HG03460 (cell line): ENCODE measurements at regions not wholly inside any gene's neighbourhood (a gene's known extent, or its start where the extent isn't known, plus 50 kb on each side); places are given as distances from the start of the nearest gene placed in this dataset.
"Not testable (repeated sequence)": the region's sequence is repeated elsewhere in the genome, so short reads cannot be mapped to it uniquely, and the experiment has no call there.

Source experiments
- ATAC-seq: cut with Tn5 transposase; IDR thresholded peaks from one replicate; pipeline ENCODE4 v1.9.1; 2021; ENCODE audit not compliant: unreplicated experiment

DNA sequence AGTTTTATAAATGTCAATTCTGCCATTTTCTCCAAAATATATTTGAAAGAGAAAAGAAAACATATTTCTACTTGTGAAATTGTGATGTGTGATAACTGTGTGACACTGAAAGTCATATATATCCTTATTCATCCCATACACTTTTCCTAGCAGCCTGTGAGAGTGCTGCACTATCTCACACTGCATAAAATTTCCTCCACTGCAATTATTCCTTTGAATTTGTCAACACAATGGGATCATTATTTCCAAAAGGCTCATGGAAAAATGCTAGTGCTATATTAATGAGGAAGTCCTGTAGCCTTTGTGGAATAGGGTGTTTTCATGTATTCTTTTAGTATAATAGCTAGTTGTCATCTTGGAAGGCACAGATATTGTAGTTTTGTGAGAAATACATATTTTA lies 504.1 kb downstream of the RPL10L start:
- ATAC-seq, result no peak

- no peak for ATAC-seq
Measured at GRCh38 chr14:46147024-46147423, 504.6 kb downstream of the RPL10L start.

- ATAC-seq, result no peak
Measured at GRCh38 chr14:46140445-46140844, 511.1 kb downstream of the RPL10L start.

DNA sequence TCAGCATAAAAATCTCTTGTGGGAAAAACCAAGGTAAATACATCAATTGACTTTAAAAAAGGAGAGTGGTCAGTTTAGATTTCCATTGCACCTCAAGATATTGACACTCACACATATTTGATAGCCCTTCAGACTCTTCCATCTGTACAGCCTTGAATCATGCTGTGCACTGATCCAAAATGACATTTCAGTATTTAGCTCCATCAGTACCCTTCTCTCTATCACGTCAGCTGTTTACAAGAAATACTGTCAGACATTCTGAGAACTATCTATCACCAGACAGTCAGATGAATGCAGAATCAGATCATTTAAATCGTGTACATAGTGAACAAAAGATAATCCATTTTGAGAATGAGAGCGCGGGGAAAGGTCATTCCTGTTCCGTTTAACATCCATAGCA lies 511.9 kb downstream of the RPL10L start:
- ATAC-seq, result no peak

DNA sequence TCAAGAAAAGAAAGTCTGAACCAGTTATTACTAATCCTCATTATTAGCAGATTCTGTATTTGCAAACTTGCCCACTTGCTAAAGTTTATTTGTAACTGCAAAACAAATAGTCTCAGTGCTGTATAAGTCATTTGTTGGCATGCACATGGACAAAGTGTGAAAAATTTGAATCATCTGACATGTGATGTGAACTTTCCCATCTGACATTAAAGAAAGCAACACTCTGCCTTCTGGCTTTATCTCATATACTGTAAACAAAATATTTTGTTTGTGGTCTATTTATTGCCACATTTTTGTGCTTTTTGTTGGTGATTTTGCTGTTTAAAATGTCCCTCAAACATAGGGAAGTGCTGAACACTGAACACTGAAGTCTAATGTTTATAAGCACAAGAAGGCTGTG lies 513.8 kb downstream of the RPL10L start:
- no peak for ATAC-seq

DNA sequence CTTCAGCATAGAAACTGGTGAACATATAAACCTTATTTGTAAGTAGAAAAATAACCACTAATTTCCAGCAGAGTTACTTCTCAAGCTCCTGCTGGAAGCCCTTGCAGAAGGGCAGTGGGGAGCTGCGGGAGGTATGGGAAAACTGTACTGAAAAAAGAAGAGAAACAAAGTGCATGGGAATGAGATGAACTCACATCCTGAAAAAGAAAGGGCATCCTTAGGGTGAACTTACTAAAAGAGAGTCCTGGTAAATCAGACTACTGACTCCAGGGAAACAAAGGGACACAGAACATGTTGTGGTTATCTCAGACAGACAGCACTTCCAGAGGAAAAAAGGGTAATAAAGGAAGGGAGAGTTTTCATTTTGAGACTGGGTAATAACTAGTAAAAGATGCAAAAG lies 515.1 kb downstream of the RPL10L start:
- ATAC-seq, result no peak

- ATAC-seq, result no peak
Measured at GRCh38 chr14:46108228-46108627, 543.4 kb downstream of the RPL10L start.

DNA sequence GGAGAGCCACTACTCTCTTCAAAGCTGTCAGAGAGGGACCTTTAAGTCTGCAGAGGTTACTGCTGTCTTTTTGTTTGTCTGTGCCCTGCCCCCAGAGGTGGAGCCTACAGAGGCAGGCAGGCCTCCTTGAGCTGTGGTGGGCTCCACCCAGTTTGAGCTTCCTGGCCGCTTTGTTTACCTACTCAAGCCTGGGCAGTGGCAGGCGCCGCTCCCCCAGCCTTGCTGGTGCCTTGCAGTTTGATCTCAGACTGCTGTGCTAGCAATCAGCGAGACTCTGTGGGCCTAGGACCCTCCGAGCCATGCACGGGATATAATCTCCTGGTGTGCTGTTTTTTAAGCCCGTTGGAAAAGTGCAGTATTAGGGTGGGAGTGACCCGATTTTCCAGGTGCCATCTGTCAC lies 550.7 kb downstream of the RPL10L start:
- ATAC-seq, result not testable (repeated sequence)

DNA sequence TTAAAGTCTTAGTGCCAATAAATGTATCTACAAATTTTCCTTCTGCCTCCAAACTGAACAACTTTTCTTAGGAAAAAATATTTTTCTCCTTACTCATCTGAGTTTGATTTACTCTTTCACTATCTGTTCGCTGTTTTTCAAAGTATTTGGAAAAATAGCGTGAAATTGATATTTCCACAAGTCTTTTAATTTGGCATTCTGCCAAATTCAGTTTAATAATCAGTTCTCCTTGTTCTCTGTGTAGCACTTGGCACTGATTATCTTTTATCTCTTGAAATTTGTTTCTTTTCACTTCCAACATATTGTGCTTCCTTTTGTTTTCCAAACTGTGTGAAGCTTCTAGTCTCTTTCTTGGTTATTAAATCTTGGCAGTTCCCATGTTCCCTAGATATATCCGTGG lies 559.8 kb downstream of the RPL10L start:
- ATAC-seq, result no peak

GRCh38 chr14:46087604-46088003 lies 564.0 kb downstream of the RPL10L start:
- ATAC-seq, result no peak

DNA sequence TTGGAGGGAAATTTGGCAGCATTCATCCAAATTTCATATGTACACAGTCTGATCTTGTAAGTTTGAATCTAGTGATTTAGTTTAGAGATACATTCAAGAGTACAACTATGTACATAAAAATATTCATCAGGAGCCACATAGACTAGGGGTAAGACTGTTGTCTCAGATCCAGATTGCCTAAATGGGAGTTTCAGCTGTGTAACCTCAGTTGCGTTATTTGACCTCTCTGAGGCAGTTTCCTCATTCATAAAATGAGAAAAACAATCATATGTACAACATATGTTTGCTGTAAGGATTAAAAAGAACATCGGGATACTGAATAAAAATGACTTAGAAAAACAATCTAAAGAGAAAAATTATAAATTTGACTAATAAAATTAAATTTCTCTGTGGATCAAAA lies 577.5 kb downstream of the RPL10L start:
- ATAC-seq, result no peak

- ATAC-seq, result no peak
Measured at GRCh38 chr14:46063872-46064271, 587.7 kb downstream of the RPL10L start.

DNA sequence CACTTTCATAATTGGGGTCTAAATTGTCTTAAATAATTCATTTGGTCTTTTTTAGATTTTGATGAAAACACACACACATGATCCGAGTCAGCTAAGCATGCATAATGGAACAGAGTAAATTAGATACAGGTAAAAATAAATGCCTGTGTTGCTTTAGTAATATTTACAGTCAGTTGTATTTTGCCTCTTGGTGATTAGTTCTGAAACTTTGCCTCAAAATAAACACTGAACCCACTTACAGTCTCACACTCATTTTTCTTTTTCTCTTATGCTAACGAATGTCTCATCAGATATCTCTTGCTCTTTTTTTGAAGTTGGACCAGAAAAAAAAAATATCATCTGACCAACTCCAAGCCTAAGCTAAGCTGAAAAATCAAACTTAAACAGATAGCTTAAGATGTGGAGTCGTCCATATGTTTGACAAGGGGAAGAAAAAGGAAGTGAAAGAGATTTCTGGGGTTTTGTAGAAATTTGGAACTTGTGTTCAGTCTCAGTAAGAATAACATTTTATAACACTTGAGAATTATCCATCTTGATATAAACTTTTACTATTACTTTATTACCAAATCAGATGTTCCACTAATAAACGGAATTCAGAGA lies 592.5 kb downstream of the RPL10L start:
- no peak for ATAC-seq

DNA sequence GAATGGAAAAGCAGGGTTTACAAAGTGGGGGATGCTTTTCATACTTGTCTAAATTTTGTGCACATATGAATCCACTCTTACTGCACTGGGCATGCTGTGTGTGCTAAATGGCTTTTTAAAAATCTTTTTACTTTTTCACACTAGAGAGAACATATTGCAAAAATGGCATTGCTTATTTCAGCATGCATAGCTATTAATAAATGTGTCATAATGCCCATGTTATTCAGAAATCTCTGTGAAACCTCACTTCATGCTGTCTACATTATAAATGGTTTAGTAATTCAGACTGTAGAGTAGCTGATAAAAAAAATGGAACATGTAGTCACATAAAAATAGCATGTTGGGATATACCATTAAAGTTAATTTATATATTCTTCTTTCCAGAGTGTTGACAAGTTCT lies 593.8 kb downstream of the RPL10L start:
- no peak for ATAC-seq

- ATAC-seq, result no peak
Measured at GRCh38 chr14:46054526-46054925, 597.1 kb downstream of the RPL10L start.

DNA sequence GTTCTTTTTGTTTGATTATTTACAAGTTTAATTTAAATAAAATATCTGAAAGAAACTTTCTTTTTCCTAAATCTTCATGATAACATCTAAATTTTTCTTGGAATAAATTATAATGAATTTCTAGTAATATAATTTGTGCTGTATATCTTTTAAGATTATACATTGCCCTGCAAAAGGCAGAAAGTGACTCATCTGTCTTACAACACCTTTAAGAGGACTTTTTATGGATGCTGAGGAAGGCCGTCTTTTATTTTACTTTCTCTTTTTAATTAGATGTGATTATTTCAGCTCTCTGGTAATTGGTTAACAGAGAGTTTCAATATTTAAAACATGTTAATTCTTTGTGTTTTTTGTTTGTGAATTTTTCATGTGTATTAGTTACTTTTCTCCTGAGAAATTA lies 598.4 kb downstream of the RPL10L start:
- ATAC-seq, result no peak

GRCh38 chr14:46051796-46052195 lies 599.8 kb downstream of the RPL10L start:
- no peak for ATAC-seq

GRCh38 chr14:46048127-46048526 lies 603.5 kb downstream of the RPL10L start:
- no peak for ATAC-seq

GRCh38 chr14:46036099-46036498 lies 615.5 kb downstream of the RPL10L start:
- no peak for ATAC-seq

DNA sequence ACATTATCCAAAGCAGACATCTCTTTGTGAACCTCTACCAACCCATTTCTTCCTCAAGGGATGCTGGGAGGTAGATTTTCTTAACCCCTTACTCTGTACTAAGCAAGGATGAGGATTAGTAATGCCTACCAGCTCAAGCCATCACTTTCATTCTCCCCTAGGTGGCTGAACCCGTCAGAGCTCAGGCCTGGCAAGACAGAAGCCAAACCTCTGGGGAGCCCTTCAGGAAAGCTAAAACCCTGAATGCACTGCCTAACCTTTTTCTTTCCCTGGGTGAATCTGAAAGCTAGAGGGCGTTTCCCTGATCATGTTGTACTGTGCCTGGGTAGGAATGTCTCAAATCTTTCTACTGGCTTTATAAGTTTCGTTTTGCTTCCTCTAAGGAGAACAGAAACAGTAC lies 617.3 kb downstream of the RPL10L start:
- no peak for ATAC-seq

DNA sequence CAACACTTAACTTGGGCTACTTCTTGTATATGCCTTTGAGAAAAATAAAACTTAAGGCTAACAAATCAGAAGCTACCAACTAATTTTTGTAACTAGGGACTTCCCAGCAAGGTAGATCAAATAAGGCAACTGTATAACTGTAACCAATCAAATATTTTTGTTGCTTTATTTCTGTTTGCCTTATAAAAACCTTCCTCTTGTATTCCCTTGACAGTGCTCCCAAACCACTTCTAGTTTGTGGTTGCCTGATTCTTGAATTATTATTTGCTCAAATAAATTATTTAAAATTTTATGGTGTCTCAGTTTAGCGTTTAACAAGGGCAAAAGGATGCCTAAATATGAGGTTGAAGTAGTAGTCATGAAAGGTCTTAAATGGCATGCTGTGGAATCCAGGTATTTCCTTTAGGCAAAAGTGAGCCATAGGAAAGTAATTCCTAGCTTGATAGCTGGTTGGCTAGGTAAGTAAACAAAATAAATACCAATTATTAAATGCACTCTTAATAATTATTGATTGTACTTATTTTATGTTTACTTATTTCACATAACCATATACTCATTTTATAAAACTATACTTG lies 632.6 kb downstream of the RPL10L start:
- ATAC-seq, result no peak

DNA sequence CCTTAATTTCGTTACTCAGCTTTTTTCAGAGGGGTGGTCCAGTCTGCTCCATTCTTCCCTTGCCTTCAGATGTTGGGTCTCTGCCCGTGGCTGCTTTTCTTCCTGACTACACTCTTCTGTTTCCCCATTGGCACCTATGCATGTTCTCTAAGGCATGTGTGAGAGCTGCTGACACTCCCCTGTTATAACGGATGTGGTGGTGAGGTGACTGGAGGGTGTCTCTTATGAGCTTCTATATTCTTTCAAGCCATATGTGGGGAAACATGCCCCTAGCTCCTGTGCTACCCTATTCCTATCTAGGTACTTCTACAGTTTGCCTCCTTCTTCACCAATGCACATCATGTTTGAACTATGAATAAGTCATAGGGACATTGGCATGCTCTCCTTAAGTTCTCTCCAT lies 643.2 kb downstream of the RPL10L start:
- ATAC-seq, result no peak

- no peak for ATAC-seq
Measured at GRCh38 chr14:45998554-45998953, 653.0 kb downstream of the RPL10L start.
